NOMO-1 treated with dmso at 0.1 percent for 144 hours (cell line): ENCODE measurements at regions not wholly inside any gene's neighbourhood (a gene's known extent, or its start where the extent isn't known, plus 50 kb on each side); places are given as distances from the start of the nearest gene placed in this dataset.
"Not testable (repeated sequence)": the region's sequence is repeated elsewhere in the genome, so short reads cannot be mapped to it uniquely, and the experiment has no call there.

Experiments
- DNase-seq: peaks from one replicate; lab custom pipeline; 2025; ENCODE audit not compliant: unreplicated experiment; lab: John Stamatoyannopoulos, UW

DNA sequence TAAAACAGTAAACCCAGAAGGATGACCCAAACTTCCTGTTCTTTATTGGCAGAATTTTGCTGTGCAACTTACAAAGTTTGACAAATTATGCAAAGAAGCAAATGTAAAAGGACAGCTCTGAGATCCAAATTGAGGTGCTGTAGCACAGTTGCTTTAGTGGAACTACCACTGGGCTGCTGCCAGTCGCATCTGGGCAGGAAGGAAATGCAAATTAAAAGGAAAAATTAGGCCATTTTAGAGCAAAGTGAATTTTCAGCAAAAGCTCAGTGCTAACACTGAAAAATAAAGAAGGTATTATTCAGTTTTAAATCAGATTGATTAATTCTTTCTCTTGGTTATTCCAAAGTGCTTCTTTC, 104.5 kb downstream of the ZMAT3 start:
- DNase-seq: no peak

DNA sequence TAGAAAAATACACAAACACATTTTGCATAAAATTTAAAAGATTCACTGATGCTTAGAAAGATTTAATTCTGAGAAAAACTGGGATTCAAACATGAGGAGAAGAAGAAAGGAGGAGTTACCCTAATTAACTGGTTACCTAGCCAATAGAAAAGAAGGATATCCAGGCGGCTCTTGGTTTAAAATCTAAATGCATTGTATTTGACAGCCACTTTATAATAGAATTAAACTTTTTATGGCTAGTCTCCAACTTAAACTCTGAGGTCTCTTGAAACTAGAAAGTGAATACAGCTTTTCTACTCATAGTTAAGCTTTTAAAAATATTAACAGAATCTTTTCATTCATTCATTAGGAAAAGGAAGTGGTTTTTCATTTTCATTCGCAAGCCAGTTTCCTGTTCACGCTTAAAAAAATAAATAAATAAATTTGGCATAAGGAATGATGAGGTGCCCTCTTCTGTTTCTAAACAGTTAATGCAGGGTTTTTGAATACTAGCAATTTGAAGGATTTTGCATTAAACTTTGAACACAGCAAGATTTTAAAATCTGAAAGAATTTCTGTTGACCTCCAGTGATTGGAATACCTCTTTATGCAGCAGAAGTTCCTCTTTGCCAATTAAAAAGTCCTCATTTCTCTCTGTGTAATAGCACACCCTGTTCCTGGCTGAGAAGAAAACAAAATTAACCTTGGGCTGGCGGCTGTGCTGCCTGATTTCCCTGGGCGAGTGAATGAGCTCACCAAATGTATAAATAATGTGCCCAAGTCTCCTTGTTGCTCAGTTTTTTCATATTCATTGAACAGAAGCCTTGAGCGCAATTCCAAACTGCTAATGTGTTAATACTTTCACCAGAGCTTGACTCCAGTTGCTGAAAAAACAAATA, 105.1 kb downstream of the ZMAT3 start:
- peak; percentile 5 for DNase-seq

DNA sequence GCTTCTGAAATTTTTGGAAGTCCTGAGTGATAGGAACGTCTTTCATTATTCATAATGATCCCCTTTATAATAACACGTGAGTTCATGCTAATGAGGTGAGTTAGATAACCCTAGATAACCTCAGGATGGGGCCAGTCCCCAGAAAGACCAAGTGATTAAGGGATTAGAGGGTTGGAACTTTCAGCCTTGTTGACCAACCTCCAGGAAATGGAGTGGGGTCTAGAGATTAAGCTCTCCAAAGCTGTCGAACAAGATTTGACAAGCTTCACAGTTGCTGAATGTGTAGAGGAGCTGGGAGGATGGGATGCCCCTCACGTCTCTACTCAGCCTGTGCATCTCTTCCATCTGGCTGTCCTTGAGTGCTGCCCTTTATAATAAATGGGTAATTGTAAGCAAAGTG, 107.1 kb downstream of the ZMAT3 start:
- DNase-seq: no peak

DNA sequence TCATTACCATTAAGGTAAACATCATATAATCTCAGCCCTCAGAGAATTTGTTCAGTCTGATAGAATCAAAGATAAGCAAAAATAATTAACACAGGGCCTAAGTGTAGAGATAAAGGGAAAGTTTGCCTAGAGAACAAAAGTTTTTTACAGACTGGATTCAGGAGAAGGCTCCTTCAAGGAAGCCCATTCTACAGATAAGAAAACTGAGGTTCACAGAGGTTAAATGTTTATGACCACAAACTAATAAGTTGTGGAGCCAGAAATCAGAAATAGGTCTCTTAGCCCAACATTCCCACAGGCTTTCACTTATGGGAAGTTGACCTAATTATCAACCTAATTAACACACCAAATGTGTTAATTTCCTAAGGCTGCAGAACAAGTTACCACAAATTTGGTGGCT, 110.7 kb downstream of the ZMAT3 start:
- no peak for DNase-seq

DNA sequence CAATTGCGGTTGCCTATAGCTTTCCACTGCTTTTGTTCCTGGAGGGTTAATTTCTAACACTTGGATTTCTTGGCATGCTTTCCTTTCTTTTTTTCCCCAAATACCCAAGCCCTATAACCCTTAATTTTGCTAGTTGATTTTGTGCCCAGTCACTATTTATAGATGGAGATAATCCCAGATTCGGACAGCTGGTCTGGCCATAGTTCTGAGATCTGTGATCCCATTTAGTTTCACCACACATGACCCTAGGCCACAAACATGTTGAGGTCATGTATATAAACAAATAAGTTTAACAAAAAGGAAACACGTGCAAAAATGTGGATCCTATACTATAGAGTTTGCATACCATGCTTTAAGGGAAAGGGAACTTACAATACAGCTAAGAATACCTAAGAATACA, 111.4 kb downstream of the ZMAT3 start:
- DNase-seq: no peak

DNA sequence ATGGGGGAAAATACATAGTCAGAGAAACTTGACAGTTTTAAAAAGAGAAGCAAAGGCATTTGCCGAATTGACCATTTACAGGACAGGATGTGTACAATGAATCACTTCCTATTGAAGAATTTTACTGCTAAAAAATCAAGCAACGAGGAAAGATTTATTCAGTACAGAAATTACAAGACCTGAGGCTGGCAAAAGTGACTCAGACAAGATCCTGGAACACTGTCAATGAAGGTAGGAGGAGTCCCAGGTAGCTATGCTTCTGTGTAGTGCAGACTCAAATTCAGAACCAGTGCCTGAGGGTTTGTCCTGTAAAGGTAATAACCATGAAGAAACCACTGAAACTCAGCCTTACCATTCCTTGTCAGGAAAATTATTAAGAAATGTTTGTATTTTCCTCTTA, 120.9 kb downstream of the ZMAT3 start:
- no peak for DNase-seq

DNA sequence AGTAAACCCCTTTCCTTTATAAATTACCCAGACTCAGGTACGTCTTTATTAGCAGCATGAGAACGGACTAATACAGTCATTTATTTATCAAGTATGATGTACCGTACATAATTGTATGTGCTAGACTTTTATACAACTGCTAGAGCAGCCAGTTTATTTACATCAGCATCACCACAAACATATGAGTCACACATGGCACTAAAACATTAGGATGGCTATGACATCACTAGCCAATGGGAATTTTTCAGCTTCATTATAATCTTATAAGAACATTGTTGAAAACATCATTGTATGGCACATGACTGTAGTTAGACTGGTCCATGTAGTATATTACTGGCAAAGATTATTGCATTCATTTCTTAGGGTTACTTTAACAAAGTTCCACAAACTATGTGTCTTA, 121.7 kb downstream of the ZMAT3 start:
- DNase-seq: no peak

DNA sequence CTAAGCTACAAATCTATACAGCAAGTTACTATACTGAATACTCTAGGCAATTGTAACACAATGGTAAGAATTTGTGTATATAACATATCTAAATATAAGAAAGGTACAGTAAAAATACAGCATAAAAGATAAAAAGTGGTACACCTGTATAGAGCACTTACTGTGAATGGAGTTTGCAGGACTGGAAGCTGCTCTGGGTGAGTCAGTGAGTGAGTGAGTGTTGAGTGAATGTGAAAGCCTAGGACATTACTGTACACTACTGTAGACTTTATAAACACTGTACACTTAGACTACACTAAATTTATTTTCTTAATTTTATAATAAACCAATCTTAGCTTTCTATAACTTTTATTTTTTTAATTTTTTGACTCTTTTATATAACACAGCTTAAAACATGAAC, 123.1 kb downstream of the ZMAT3 start:
- DNase-seq: no peak

DNA sequence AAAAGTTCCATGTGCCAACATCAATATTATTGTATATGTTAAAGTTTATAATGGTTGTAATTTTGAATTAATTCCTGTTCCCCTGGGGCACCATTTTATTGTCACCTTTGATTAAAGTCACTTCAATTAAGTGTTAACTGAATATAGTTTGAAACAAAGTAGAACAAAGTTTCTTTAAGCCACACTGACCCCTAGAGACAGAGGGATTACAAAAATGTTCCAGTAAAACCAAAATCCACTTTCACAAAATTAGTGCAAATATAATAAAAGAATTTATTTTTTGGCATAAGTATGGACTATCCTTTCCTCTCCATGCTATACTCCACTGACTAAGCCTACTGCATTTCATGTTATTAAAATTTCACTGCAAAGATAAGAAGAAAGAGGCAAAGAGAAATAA, 123.9 kb downstream of the ZMAT3 start:
- DNase-seq: no peak

DNA sequence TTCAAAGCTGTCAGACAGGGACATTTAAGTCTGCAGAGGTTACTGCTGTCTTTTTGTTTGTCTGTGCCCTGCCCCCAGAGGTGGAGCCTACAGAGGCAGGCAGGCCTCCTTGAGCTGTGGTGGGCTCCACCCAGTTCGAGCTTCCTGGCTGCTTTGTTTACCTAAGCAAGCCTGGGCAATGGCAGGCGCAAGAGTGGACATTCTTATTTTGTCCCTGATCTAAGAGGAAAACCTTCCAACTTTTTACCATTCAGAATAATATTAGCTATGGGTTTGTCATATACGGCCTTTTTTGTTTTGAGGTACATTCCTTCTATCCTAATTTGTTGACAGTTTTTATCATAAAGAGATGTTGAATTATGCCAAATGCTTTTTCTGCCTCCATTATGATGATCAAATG, 129.3 kb downstream of the ZMAT3 start:
- DNase-seq: not testable (repeated sequence)

DNA sequence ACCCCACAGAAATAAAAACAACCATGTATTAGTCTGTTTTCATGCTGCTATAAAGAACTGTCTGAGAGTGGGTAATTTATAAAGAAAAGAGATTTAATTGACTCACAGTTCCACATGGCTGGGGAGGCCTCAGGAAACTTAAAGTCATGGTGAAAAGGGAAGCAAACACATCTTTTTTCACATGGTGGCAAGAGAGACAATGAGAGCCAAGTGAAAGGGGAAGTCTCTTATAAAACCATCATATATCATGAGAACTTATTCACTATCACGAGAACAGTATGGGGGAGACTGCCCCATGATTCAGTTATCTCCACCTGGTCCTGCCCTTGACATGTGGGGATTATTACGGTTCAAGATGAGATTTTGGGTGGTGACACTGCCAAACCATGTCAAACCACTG, 141.5 kb downstream of the ZMAT3 start:
- DNase-seq: no peak

DNA sequence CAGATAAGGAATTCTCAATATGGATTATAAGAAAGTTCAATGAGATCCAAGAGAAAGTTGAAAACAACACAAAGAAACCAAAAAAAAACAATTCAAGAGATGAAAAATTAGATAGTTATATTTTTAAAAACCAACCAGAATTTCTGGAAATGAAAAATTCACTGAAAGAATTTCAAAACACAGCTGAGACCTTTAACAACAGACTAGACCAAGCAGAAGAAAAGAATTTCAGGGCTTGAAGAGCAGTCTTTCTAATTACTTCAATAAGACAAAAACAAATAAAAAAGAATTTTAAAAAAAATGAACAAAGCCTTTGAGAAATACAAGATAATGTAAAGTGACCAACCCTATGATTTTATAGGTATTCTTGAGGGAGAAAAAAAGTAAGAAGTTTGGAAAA, 155.4 kb downstream of the ZMAT3 start:
- DNase-seq: no peak

DNA sequence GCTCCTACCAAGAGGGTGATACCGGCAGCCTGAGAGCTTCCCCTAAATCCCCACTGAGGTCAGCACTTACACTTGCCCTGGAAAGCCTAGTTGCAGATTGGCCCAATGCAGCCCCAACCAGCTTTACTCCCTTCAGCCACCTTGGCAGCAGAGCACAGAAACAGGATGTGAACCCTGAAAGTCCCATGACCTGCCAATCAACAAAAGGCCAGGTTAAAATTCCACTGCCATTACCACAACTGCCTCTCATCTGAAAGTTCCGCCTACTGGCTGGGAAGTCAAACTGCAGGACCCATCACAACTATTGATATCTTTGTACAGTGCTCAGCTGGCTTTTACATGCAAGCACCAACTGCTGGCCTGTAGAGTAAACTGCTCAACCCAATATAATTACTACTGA, 156.2 kb downstream of the ZMAT3 start:
- DNase-seq: no peak

DNA sequence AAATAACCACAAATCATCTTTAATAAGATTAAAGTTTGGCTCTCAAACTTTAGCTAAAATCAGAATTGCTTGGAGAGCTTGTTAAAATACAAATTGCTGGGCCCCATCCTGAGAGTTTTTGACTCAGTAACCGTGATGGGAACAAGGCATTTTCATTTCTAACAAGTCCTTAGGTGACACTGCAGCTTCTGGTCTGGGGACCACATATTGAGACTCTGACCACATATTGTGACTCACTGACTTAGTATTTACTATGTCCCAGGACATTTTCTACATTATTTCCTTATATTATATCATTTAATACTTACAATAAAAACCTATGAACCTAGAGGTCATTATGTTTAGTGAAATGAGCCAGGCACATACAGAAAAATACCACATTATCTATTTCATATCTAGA, 164.5 kb downstream of the ZMAT3 start:
- DNase-seq: no peak

DNA sequence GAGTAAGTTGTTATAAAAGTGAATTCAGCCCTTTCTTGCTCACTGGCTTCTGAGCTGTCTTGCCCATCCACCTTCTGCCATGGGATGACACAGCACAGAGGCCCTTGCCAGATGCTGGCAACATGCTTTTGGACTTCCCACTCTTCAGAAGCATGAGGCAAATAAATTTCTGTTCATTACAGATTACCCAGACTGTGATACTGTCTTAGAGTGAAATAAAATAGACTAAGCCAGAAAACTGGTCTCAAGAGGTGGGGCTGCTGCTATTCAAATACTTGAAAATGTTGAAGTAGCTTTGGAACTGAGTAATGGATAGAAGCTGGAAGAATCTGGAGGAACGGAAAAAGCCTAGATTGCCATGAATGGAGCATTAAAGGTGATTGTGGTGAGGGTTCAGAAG, 170.4 kb downstream of the ZMAT3 start:
- DNase-seq: no peak

DNA sequence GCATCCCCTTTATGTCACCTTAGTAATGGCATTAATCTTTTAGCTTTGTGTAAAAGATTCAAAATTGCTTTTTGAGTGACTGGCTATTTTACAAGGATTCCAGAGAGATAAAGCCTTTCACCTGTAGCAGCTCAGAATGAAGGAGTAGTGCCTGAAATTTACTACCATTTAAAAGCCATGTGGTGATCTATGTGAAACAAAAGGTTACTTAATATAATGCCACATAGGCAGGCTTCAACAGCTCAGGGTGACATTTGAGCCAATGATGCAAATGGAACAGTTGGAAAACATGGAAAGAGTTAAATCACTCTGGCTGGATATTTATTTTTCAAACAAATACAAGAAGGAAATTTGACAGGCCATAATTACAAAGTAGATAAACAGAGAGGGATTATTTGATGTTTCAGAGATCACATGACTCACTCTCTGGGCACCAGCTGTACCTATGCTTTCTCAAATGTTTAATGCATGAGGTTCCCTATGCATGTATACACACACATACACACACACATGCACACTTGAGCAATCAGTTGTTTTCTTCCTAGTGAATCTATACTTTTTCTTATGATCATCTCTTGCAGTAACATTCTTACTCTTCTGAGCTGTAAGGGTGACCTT, 171.5 kb downstream of the ZMAT3 start:
- no peak for DNase-seq

DNA sequence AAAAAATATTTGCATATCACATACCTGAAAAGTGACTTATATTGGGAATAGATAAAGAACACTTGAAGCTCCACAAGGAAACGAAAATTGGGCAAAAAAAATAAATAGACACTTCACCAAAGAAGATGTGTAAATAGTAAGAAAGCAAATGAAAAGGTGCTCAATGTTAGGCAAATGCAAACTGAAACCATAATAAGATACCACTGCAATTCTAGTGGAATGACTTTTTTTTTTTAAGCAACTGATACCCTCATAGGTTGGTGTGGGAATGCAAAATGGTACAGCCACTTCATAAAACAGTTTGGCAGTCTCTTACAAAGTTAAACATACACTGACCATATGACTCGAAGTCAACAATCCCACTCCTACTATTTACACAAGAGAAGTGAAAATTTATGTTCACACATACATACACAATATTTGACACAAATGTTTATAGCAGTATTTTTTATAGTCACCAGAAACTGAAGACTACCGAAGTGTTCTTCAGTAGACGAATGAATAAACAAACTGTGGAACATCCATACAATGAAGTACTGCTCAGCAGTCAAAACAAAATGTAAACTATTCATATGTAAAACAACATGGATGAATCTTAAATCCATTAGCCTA, 176.3 kb downstream of the ZMAT3 start:
- DNase-seq: no peak
